LNCaP clone FGC (cell line): ENCODE measurements at regions not wholly inside any gene's neighbourhood (a gene's known extent, or its start where the extent isn't known, plus 50 kb on each side); places are given as distances from the start of the nearest gene placed in this dataset.

Experiments used
- DNase-seq: peaks from one replicate; pipeline ENCODE4 v3.0.0-alpha.2; 2011; ENCODE audit warnings: low read depth
- H3K4me3 ChIP-seq: 2 replicates; pipeline ENCODE4 v1.5.1; 2011; ENCODE audit warnings: mild to moderate bottlenecking, low read depth, low read length, control low read depth
- TF ChIP-seq, protein P1 (sequence below): IDR thresholded peaks from 2 replicates; pipeline ENCODE4 v1.5.1; 2012; ENCODE audit warnings: mild to moderate bottlenecking; ENCODE audit not compliant: control insufficient read depth, insufficient read depth; ENCODE audit errors: extremely low read depth

DNA sequence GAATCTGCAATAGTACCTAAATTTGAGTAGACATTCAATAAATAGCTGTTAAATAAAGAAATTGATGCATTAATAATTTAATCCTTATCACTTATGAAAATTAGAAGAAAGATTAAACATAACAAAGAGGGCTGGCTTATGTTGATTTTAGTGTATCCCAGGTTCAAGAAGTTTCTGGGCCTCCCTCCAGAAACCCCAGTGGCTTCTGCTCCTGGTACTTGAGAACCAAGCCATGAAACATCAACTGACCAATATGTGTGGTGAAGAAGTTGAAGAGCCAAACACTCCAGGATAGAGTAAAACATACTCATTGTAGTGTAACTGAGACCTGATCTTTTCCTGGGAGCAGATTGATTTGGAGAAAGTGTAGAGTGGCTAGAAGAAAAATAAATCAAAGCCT lies 1465.7 kb upstream of the PIK3C3 start:
- DNase-seq = no peak
- TF ChIP-seq, protein P1, sequence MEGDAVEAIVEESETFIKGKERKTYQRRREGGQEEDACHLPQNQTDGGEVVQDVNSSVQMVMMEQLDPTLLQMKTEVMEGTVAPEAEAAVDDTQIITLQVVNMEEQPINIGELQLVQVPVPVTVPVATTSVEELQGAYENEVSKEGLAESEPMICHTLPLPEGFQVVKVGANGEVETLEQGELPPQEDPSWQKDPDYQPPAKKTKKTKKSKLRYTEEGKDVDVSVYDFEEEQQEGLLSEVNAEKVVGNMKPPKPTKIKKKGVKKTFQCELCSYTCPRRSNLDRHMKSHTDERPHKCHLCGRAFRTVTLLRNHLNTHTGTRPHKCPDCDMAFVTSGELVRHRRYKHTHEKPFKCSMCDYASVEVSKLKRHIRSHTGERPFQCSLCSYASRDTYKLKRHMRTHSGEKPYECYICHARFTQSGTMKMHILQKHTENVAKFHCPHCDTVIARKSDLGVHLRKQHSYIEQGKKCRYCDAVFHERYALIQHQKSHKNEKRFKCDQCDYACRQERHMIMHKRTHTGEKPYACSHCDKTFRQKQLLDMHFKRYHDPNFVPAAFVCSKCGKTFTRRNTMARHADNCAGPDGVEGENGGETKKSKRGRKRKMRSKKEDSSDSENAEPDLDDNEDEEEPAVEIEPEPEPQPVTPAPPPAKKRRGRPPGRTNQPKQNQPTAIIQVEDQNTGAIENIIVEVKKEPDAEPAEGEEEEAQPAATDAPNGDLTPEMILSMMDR = no peak
- no peak overlapping the region for H3K4me3 ChIP-seq

DNA sequence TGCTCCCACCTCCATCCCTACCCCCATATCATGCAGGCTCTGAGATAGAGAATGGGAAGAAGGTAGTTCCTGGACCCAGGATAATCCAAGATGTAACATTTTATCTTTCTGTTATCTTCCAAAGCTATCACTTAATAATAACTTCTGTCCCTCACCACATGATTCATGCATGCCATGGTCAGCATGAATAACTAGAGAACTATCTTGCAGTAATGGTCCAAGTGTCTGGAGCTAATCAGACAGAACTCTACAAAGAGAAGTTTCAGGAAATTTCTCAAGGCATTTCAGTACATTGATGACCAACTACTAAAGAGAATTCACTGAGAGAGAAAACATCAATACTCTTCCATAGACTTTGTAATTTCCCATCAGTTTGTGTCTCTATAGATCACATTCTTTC lies 1469.7 kb upstream of the PIK3C3 start:
- H3K4me3 ChIP-seq = no peak overlapping the region
- no peak for DNase-seq
- TF ChIP-seq, protein P1 = no peak

DNA sequence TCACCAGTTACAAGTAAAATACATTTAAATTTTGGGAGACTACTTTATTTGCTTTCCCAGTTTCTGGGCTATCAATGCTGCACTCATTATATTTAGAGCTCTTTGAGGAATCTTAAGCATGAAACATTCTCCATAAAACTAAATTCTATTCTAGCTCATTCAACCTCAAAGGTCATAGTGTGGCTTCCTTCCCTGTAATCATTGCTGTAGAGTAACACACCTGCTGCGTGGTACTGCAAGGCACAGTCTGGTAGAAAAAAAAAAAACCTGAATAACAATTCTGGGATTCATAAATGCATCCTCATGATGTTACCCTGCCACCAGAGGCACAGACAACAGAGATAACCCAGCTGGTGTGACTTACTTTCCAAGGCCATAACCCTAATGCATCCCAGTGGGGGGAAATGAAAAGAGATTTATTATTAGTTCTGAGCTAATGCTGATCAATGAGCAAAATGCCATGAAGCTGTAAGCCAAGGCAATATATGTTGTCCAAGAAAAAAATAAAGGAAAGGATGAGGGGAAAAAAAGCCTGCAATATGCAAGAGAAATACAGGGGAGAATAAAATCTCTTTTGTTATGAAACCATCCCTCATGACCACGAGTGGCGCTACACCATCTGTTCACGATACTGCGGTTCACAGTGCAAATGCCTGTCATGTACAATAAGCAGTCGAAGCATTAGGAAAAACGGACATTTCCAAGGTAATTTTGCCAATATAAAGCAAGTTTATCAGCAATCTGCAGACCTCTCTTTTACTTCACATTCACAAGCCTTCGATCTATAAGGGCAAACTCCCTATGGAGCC lies 1481.6 kb upstream of the PIK3C3 start:
- TF ChIP-seq, protein P1 = no peak
- H3K4me3 ChIP-seq = no peak overlapping the region
- no peak for DNase-seq

DNA sequence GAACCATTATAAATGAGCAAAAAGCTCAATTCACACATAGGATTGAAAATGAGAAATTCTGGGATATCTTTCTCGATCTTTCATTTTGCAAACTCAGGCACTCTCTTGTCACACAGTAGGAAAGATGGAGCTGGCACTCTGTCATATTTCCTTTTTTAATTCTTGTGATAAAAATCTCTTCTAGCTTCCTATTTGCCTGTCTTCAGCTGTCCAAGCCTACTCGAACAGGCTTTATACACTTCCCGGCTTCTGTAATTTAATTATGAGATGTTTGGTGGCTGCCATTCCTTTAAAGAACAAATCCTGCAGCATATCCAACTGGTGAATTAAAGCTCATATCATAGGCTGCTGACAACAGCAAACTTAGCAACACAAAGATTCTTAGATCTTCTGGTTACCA lies 1484.3 kb upstream of the PIK3C3 start:
- no peak for DNase-seq
- TF ChIP-seq, protein P1 = no peak
- H3K4me3 ChIP-seq = no peak overlapping the region

DNA sequence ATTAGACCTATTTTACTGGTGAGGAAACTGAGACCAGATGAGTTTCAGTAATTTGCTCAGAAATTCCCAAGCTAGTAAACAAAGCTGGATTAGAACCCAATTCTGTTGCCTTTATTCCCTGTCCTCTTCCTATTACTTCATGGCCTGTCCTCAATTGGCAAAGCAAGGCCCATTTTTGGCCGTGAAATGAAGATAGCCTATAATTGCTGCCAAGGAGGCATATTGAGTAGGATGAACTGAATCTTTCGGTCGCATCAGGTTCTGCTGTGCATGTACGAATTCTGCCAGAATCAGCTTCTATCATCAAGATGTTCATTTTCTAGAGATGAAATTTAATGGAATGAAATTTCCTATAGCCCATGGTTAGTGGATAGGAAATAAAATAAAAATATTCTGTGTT lies 1485.2 kb upstream of the PIK3C3 start:
- DNase-seq = no peak
- no peak overlapping the region for H3K4me3 ChIP-seq
- TF ChIP-seq, protein P1 = no peak

DNA sequence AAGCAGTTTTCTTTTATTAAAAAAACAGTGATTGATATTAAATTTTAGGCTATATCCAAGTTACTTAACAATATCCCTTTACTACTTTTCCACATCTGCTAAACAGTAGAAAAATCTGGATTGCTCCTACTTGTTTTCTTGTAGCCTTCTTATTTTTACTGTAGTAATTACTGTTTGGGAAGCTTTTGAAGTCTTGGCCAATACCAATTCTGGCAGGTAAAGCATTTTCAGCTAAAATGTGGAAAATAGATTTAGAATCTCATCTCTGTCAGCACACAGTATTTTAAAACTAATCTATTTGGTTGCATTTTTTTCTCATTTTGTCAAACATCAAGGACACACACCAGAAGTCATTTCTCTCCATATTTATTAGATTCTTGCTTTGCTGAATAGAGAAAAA lies 1485.7 kb upstream of the PIK3C3 start:
- TF ChIP-seq, protein P1 = no peak
- no peak for DNase-seq
- no peak overlapping the region for H3K4me3 ChIP-seq

DNA sequence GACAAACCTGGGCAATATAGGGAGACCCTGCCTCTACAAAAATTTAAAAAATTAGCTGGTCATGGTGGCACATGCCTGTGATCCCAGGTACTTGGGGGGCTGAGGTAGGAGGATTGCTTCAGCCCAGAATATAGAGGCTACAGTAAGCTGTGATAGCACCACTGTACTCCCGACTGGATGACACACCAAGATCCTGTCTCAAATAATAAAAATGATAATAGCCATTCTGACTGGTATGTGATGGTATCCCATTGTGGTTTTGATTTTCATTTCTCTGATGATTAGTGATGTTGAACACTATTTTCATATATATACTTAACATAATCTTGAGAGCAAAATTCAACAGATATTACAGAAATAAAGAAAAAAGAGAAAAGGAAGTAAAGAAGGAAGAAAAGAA lies 1491.0 kb upstream of the PIK3C3 start:
- no peak for DNase-seq
- TF ChIP-seq, protein P1 = no peak
- no peak overlapping the region for H3K4me3 ChIP-seq
